Epithelial cell of proximal tubule (primary cell): ENCODE measurements at regions not wholly inside any gene's neighbourhood (a gene's known extent, or its start where the extent isn't known, plus 50 kb on each side); places are given as distances from the start of the nearest gene placed in this dataset.

ENCODE experiments used
- DNase-seq: peaks from one replicate; pipeline ENCODE4 v3.0.0-alpha.2; 2011; ENCODE audit warnings: low read depth
- H3K4me3 ChIP-seq: 2 replicates; pipeline ENCODE4 v1.5.1; 2011; ENCODE audit warnings: low read depth, mild to moderate bottlenecking, low read length
- CTCF ChIP-seq: conservative IDR thresholded peaks from 2 replicates; pipeline ENCODE4 v1.5.1; 2012; ENCODE audit warnings: low read depth, mild to moderate bottlenecking, low read length

GRCh38 chr9:14023285-14023684, 290.7 kb downstream of the NFIB start:
- no peak for TF ChIP-seq CTCF
- DNase-seq: no peak
- no peak overlapping the region for H3K4me3 ChIP-seq

GRCh38 chr9:14021871-14022525, 291.9 kb downstream of the NFIB start:
- no peak for DNase-seq
- TF ChIP-seq CTCF: no peak
- H3K4me3 ChIP-seq: no peak overlapping the region

GRCh38 chr9:14018081-14018480, 295.9 kb downstream of the NFIB start:
- DNase-seq: no peak
- no peak overlapping the region for H3K4me3 ChIP-seq
- no peak for TF ChIP-seq CTCF

GRCh38 chr9:14014744-14015143, 299.2 kb downstream of the NFIB start:
- no peak overlapping the region for H3K4me3 ChIP-seq
- no peak for TF ChIP-seq CTCF
- no peak for DNase-seq

GRCh38 chr9:14014218-14014617, 299.7 kb downstream of the NFIB start:
- DNase-seq: no peak
- TF ChIP-seq CTCF: no peak
- H3K4me3 ChIP-seq: no peak overlapping the region

- no peak overlapping the region for H3K4me3 ChIP-seq
- no peak for DNase-seq
- TF ChIP-seq CTCF: no peak
These were observed 302.0 kb downstream of the NFIB start for GRCh38 chr9:14011799-14012560.
